ENCODE measurements at regions not wholly inside any gene's neighbourhood (a gene's known extent, or its start where the extent isn't known, plus 50 kb on each side); places are given as distances from the start of the nearest gene placed in this dataset.

DNA sequence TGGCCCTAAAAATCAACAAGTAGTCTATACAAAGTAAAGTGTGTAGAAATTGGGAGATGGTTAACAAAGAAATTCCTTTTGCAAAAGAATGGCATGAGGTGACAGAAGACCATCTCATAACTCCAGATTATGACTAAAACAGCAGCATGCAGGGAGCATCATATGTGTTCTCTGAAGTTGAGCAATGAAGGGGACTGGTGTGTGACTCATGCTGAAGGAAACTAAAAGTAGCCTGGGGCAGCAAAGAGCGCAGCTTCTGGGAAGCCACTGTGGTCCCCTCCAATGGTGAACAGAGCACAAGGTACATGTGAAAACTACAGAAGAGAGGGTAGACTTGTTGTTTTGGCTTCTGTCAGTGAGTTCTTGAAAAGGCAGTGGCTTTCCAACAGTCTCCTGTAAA, 133.4 kb downstream of the MACC1 start:
- FAIRE-seq (no peak), DNase-seq (no peak)
- Histone ChIP-seq H3K4me3 (ENCODE audit: low read length in 3 of 3) (no peak overlapping the region), H3K9me3 (ENCODE audit: control insufficient read depth in 2 of 3, insufficient read depth in 1 of 3, low read length in 3 of 3) (no peaks in the 10 kb centered on the region), H3K4me1 (ENCODE audit: control insufficient read depth in 2 of 3, insufficient read depth in 2 of 3, low read depth in 1 of 3, low read length in 3 of 3) (no peaks in the 10 kb centered on the region), H3K36me3 (ENCODE audit: control insufficient read depth in 2 of 3, insufficient read depth in 3 of 3, low read length in 3 of 3) (no peaks in the 10 kb centered on the region), H3K27ac (ENCODE audit: low read depth in 2 of 2, low read length in 2 of 2) (no peak overlapping the region), H3K9ac (ENCODE audit: low read length in 3 of 3) (no peak overlapping the region), H3K27me3 (ENCODE audit: control insufficient read depth, insufficient read depth, low read length) (no peaks in the 10 kb centered on the region)
- intact Hi-C loops (cut with DNase I): no loop called here
- TF ChIP-seq, protein P1, sequence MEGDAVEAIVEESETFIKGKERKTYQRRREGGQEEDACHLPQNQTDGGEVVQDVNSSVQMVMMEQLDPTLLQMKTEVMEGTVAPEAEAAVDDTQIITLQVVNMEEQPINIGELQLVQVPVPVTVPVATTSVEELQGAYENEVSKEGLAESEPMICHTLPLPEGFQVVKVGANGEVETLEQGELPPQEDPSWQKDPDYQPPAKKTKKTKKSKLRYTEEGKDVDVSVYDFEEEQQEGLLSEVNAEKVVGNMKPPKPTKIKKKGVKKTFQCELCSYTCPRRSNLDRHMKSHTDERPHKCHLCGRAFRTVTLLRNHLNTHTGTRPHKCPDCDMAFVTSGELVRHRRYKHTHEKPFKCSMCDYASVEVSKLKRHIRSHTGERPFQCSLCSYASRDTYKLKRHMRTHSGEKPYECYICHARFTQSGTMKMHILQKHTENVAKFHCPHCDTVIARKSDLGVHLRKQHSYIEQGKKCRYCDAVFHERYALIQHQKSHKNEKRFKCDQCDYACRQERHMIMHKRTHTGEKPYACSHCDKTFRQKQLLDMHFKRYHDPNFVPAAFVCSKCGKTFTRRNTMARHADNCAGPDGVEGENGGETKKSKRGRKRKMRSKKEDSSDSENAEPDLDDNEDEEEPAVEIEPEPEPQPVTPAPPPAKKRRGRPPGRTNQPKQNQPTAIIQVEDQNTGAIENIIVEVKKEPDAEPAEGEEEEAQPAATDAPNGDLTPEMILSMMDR (IDR thresholded peaks at IDR 0.05; ENCODE audit: borderline replicate concordance, extremely low read depth, insufficient read depth): no peak

DNA sequence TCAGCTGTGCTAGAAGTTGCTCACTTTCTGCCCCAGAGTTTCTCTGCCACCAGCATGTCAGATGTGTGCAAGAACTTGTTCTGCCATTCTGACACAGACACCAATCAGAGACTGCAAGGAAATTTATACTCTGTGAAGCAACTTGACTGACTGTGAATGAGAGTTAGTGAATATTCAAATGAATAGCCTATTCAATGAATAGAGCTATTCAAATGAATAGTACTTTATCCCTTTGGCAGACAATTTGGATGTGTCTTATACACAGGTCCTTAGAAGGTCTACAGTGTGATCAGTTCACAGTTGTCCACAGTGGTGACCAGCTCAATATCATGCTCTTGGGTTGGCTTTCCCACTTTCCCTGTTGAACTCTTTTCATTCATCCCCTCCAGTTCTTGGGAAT, 138.1 kb downstream of the MACC1 start:
- H3K27me3 ChIP-seq (ENCODE audit: control insufficient read depth, insufficient read depth, low read length): no peaks in the 10 kb centered on the region
- no peak overlapping the region for H3K27ac ChIP-seq (ENCODE audit: low read depth in 2 of 2, low read length in 2 of 2)
- no peaks in the 10 kb centered on the region for H3K9me3 ChIP-seq (ENCODE audit: control insufficient read depth in 2 of 3, insufficient read depth in 1 of 3, low read length in 3 of 3)
- no peak overlapping the region for H3K4me3 ChIP-seq (ENCODE audit: low read length in 3 of 3)
- intact Hi-C loops (cut with DNase I): no loop called here
- no peaks in the 10 kb centered on the region for H3K36me3 ChIP-seq (ENCODE audit: control insufficient read depth in 2 of 3, insufficient read depth in 3 of 3, low read length in 3 of 3)
- FAIRE-seq: no peak
- no peak for DNase-seq
- H3K9ac ChIP-seq (ENCODE audit: low read length in 3 of 3): no peak overlapping the region
- TF ChIP-seq, protein P1 (IDR thresholded peaks at IDR 0.05; ENCODE audit: borderline replicate concordance, extremely low read depth, insufficient read depth): no peak
- H3K4me1 ChIP-seq (ENCODE audit: control insufficient read depth in 2 of 3, insufficient read depth in 2 of 3, low read depth in 1 of 3, low read length in 3 of 3): no peaks in the 10 kb centered on the region

DNA sequence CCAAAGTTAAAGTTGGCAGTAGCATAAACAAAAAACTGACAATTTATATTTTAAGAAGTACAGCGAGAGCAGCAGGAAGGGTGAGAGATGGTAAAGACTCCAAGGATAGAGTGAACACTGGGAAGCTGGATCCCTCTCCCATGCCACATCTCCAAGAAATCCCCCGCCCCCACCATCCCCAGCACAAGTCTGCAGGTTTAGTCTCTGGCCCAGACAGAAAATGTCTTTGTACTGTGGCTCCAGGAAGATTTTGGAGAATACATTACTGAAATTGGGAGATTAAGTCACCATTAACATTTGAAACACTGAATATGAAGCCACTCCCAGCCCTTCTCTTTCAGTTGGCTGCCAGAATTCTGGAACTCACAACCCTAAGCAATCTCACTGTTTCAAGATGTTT, 140.3 kb downstream of the MACC1 start:
- no peak for DNase-seq
- no peak overlapping the region for H3K27ac ChIP-seq (ENCODE audit: low read depth in 2 of 2, low read length in 2 of 2)
- no peak overlapping the region for H3K9ac ChIP-seq (ENCODE audit: low read length in 3 of 3)
- no peaks in the 10 kb centered on the region for H3K36me3 ChIP-seq (ENCODE audit: control insufficient read depth in 2 of 3, insufficient read depth in 3 of 3, low read length in 3 of 3)
- H3K9me3 ChIP-seq (ENCODE audit: control insufficient read depth in 2 of 3, insufficient read depth in 1 of 3, low read length in 3 of 3): no peaks in the 10 kb centered on the region
- no peaks in the 10 kb centered on the region for H3K27me3 ChIP-seq (ENCODE audit: control insufficient read depth, insufficient read depth, low read length)
- H3K4me1 ChIP-seq (ENCODE audit: control insufficient read depth in 2 of 3, insufficient read depth in 2 of 3, low read depth in 1 of 3, low read length in 3 of 3): no peaks in the 10 kb centered on the region
- TF ChIP-seq, protein P1 (IDR thresholded peaks at IDR 0.05; ENCODE audit: borderline replicate concordance, extremely low read depth, insufficient read depth): no peak
- no peak for FAIRE-seq
- intact Hi-C loops (cut with DNase I): no loop called here
- no peak overlapping the region for H3K4me3 ChIP-seq (ENCODE audit: low read length in 3 of 3)
